ENCODE measurements at regions not wholly inside any gene's neighbourhood (a gene's known extent, or its start where the extent isn't known, plus 50 kb on each side); places are given as distances from the start of the nearest gene placed in this dataset.
"Not testable (repeated sequence)": the region's sequence is repeated elsewhere in the genome, so short reads cannot be mapped to it uniquely, and the experiment has no call there.

DNA sequence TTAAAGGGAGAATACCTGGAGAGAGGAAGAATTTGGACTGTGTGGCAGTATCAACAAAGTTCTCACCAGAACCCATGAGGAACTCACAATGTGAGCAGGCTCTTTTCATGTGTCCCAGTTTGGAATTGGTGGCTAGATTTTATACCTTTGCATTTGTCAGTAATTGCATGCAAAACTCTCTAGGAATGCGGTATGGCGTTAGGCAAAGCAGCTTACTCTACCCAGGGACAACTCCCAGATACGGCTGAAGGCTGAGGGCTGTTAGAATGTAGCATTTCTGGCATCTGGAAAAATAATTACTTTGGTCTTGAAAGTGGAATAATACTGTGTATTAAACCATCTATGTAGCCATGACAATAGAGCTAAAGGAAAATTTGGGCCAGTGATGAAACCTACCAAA lies 635.5 kb downstream of the SLC16A7 start:
- TF ChIP-seq, protein P1, sequence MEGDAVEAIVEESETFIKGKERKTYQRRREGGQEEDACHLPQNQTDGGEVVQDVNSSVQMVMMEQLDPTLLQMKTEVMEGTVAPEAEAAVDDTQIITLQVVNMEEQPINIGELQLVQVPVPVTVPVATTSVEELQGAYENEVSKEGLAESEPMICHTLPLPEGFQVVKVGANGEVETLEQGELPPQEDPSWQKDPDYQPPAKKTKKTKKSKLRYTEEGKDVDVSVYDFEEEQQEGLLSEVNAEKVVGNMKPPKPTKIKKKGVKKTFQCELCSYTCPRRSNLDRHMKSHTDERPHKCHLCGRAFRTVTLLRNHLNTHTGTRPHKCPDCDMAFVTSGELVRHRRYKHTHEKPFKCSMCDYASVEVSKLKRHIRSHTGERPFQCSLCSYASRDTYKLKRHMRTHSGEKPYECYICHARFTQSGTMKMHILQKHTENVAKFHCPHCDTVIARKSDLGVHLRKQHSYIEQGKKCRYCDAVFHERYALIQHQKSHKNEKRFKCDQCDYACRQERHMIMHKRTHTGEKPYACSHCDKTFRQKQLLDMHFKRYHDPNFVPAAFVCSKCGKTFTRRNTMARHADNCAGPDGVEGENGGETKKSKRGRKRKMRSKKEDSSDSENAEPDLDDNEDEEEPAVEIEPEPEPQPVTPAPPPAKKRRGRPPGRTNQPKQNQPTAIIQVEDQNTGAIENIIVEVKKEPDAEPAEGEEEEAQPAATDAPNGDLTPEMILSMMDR (IDR thresholded peaks at IDR 0.05; ENCODE audit: low read depth, low read length), result no peak
- no peak overlapping the region for H3K4me3 ChIP-seq (ENCODE audit: low read depth, low read length)
- no peaks in the 10 kb centered on the region for H3K27me3 ChIP-seq (ENCODE audit: control insufficient read depth, insufficient read depth, low read length)
- ChIA-PET CTCF (no interaction called here), POLR2A (no interaction called here)
- no peak overlapping the region for H3K27ac ChIP-seq (ENCODE audit: low read depth, low read length)
- H3K9me3 ChIP-seq (ENCODE audit: control insufficient read depth, insufficient read depth, low read length), result peaks cover 4% of the 10 kb centered on the region; the same call in 1 of the 2 replicates
- DNase-seq (ENCODE audit: low read depth, low spot score), result no peak

DNA sequence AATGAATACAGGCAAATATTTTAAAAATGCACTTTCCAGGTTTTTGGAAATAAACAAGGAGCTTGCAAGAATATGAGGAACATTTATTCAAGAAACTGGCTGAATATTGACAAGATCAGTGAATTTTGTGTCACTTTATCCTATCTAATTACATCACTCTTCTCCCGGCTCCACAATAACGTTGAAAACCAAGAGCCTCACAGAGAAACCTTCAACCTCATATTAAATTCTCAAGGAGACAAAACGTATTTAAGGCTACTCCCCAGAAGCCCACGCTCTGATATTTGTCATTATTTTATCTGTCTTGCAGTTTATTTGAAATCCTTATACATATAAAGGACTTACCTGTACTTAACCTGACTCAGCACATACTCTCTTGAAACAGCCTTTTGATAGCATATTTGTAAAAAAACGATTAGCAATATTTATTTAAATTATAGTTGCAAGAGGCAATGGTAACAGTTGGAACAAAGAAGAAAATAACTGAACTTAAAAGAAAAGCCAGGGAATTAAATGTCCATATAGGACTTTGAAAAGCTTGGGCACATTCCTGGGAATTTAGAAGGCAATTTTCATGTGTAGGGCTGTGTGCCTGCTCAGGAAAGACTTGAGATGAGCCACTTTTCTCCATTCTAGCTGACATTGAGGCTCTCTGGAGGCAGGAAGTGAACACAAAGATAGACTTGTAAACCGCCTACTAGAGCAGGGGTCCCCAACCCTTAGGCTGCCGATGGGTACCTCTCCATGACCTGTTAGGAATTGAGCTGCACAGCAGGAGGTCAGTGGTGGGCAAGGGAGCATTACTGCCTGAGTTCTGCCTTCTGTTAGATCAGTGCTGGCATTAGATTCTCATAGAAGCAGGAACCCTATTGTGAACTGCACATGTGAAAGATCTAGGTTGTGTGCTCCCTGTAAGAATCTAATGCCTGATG lies 636.4 kb downstream of the SLC16A7 start:
- POLR2A ChIA-PET, result no interaction called here
- CTCF ChIA-PET, result interaction anchor here (1.2 kb wide), 1 partner anchor 26 kb away, joined by 3 read pairs; no protein-coding TSS in a partner anchor
- no peak overlapping the region for H3K4me3 ChIP-seq (ENCODE audit: low read depth, low read length)
- no peaks in the 10 kb centered on the region for H3K27me3 ChIP-seq (ENCODE audit: control insufficient read depth, insufficient read depth, low read length)
- TF ChIP-seq, protein P1 (IDR thresholded peaks at IDR 0.05; ENCODE audit: low read depth, low read length), result no peak
- peaks cover 4% of the 10 kb centered on the region; the same call in 1 of the 2 replicates for H3K9me3 ChIP-seq (ENCODE audit: control insufficient read depth, insufficient read depth, low read length)
- no peak overlapping the region for H3K27ac ChIP-seq (ENCODE audit: low read depth, low read length)
- no peak for DNase-seq (ENCODE audit: low read depth, low spot score)

DNA sequence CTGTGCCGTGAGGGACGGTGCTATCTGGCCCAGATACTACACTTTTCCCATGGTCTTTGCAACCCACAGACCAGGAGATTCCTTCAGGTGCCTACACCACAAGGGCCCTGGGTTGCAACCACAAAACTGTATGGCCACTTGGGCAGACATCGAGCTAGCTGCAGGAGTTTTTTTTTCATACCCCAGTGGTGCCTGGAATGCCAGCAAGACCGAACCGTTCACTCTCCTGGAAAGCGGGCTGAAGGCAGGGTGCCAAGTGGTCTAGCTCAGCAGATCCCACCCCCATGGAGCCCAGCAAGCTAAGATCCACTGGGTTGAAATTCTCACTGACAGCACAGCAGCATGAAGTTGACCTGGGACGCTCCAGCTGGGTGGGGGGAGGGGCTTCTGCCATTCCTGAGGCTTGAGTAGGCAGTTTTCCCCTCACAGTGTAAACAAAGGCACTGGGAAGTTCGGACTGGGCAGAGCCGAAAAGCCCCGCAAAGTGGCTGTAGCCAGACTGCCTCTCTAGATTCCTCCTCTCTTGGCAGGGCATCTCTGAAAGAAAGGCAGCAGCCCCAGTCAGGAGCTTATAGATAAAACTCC lies 638.9 kb downstream of the SLC16A7 start:
- POLR2A ChIA-PET; H3K27ac ChIP-seq (ENCODE audit: low read depth, low read length); H3K27me3 ChIP-seq (ENCODE audit: control insufficient read depth, insufficient read depth, low read length); H3K9me3 ChIP-seq (ENCODE audit: control insufficient read depth, insufficient read depth, low read length); DNase-seq (ENCODE audit: low read depth, low spot score); H3K4me3 ChIP-seq (ENCODE audit: low read depth, low read length): not testable (repeated sequence)
- CTCF ChIA-PET, result interaction anchor here (0.6 kb wide), 2 partner anchors 92 to 109 kb away, joined by 4 to 5 read pairs; no protein-coding TSS in a partner anchor

DNA sequence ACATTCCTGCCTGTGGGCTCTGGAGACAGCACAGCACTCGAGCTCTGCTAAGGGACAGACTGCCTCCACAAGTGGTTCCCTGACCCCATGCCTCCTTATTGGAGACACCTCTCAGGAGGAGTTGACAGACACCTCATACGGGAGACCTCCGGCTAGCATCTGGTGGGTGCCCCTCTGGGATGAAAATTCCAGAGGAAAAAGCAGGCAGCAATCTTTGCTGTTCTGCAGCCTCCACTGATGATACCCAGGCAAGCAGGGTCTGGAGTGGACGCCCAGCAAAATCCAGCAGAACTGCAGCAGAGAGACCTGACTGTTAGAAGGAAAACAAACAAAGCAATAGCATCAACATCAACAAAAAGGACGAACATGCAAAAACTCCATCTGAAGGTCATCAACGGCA lies 639.4 kb downstream of the SLC16A7 start:
- DNase-seq (ENCODE audit: low read depth, low spot score), result no peak
- POLR2A ChIA-PET, result no interaction called here
- H3K27ac ChIP-seq (ENCODE audit: low read depth, low read length), result no peak overlapping the region
- no peaks in the 10 kb centered on the region for H3K27me3 ChIP-seq (ENCODE audit: control insufficient read depth, insufficient read depth, low read length)
- H3K4me3 ChIP-seq (ENCODE audit: low read depth, low read length), result no peak overlapping the region
- H3K9me3 ChIP-seq (ENCODE audit: control insufficient read depth, insufficient read depth, low read length), result peaks cover 4% of the 10 kb centered on the region; the same call in 1 of the 2 replicates
- TF ChIP-seq, protein P1 (IDR thresholded peaks at IDR 0.05; ENCODE audit: low read depth, low read length), result no peak
- CTCF ChIA-PET, result interaction anchor here (0.6 kb wide), 1 partner anchor 92 kb away, joined by 4 read pairs; no protein-coding TSS in a partner anchor

DNA sequence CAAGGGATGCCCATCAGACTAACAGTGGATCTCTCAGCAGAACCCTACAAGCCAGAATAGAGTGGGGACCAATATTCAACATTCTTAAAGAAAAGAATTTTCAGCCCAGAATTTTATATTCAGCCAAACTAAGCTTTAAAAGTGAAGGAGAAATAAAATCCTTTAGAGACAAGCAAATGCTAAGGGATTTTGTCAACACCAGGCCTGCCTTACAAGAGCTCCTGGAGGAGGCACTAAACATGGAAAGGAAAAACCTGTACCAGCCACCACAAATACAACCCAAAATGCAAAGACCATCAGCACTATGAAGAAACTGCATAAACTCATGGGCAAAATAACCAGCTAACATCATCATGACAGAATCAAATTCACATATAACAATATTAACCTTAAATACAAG lies 640.6 kb downstream of the SLC16A7 start:
- H3K27ac ChIP-seq (ENCODE audit: low read depth, low read length); H3K4me3 ChIP-seq (ENCODE audit: low read depth, low read length); H3K9me3 ChIP-seq (ENCODE audit: control insufficient read depth, insufficient read depth, low read length); CTCF ChIA-PET; POLR2A ChIA-PET; H3K27me3 ChIP-seq (ENCODE audit: control insufficient read depth, insufficient read depth, low read length); DNase-seq (ENCODE audit: low read depth, low spot score): not testable (repeated sequence)

DNA sequence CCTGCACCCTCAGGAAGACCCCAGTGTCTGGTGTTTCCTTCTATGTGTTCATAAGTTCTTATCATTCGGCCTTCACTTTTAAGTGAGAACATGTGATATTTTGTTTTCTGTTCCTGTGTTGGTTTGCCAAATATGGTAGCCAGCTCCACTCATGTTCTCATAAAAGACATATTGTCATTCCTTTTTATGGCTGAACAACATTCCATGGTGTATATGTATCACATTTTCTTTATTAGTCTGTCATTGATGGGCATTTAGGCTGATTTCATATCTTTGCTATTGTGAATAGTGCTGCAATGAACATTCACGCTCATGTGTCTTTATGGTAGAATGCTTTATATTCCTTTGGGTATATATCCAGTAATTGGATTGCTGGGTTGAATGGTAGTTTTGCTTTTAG lies 645.1 kb downstream of the SLC16A7 start:
- DNase-seq (ENCODE audit: low read depth, low spot score), result no peak
- Histone ChIP-seq H3K4me3 (ENCODE audit: low read depth, low read length) (no peak overlapping the region), H3K9me3 (ENCODE audit: control insufficient read depth, insufficient read depth, low read length) (no peaks in the 10 kb centered on the region), H3K27ac (ENCODE audit: low read depth, low read length) (no peak overlapping the region), H3K27me3 (ENCODE audit: control insufficient read depth, insufficient read depth, low read length) (no peaks in the 10 kb centered on the region)
- TF ChIP-seq, protein P1 (IDR thresholded peaks at IDR 0.05; ENCODE audit: low read depth, low read length), result no peak
- ChIA-PET CTCF (no interaction called here), POLR2A (no interaction called here)
